ENCODE measurements at regions not wholly inside any gene's neighbourhood (a gene's known extent, or its start where the extent isn't known, plus 50 kb on each side); places are given as distances from the start of the nearest gene placed in this dataset.
"Not testable (repeated sequence)": the region's sequence is repeated elsewhere in the genome, so short reads cannot be mapped to it uniquely, and the experiment has no call there.

DNA sequence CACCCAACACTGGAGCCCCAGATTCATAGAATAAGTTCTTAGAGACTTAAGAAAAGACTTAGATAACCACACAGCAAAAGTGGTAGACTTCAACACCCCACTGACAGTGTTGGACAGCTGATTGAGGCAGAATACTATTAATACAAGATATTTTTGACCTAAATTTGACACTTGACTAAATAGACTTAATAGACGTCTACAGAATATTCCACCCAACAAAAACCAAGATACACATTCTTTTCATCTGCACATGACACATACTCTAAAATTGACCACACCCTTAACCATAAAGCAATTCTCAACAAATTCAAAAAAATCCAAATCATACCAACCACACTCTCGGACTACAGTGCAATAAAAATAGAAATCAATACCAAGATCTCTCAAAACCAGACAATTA lies 179.8 kb upstream of the TPM1 start:
- DNase-seq (ENCODE audit: low spot score), result no peak

DNA sequence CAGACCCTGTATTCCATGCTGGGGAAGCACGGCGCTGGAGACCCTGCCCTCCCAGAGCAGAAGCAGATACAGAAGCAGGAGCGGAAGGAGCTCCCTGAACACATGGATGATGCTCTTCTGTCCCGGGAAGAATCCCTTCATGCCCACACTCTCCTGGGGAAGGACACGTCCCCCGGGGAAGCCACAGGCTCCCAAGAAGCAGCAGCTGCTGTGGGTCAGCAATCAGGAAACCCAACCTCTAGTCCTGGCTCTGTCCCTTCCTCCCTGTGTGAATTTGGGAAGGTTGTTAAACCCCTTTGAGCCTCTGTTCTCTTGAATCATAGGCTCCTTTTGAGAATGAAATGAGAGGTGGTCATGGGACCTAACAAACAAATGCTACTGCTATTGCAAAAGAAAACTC lies 176.2 kb upstream of the TPM1 start:
- no peak for DNase-seq (ENCODE audit: low spot score)

- DNase-seq (ENCODE audit: low spot score), result no peak
Observed at GRCh38 chr15:62867844-62868243, 174.7 kb upstream of the TPM1 start.

DNA sequence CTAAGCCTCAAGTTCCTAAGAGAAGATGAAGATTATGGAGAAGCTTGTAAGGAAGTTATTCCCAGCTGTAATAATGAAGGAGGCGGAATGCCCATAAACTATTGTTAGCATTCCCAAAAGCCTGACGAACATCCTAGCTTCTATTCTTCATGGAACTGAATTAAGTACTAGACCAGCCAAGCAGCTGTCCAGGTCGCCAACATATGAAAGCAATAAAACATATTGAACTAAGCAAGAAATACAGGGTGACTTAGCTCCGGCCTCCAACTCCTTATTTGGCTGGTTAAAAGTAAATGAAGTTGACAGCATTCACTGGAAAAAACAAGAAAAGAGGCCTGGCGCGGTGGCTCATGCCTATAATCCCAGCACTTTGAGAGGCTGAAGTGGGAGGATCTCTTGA lies 174.0 kb upstream of the TPM1 start:
- no peak for DNase-seq (ENCODE audit: low spot score)

- DNase-seq (ENCODE audit: low spot score), result no peak
Observed at GRCh38 chr15:62869116-62869515, 173.4 kb upstream of the TPM1 start.

- no peak for DNase-seq (ENCODE audit: low spot score)
Observed at GRCh38 chr15:62870216-62870615, 172.3 kb upstream of the TPM1 start.

DNA sequence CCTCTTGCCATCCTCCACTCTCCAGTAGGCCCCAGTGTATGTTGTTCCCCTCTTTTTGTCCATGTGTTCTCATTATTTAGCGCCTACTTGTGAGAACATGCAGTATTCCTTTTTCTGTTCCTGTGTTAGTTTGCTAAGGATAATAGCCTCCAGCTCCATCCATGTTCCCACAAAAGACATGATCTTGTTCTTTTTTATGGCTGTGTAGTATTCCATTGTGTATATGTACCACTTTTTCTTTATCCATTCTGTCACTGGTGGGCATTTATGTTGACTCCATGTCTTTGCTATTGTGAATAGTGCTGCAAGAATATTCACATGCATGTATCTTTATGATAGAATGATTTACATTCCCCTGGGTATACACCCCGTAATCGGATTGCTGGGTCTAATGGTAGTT lies 171.8 kb upstream of the TPM1 start:
- DNase-seq (ENCODE audit: low spot score), result not testable (repeated sequence)

- DNase-seq (ENCODE audit: low spot score), result no peak
Observed at GRCh38 chr15:62873203-62873602, 169.3 kb upstream of the TPM1 start.

DNA sequence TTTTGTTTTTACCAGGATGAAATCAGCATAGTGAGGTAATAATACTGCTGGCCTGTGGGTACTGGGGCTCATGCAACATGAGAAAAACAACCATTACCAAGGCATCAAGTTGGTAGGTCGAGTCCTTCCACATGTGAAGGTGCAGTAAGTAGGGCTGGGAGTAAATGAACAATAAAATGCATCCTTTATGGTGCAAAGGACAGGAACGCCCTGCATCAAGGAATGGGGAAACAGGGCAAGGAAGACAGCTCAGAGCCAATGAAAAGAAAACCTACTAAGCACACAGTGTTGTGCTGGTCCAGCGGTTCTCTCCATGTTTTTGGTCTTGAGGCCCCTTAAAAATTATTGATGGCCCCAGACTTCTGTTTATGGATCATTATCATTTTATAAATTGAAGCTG lies 168.5 kb upstream of the TPM1 start:
- no peak for DNase-seq (ENCODE audit: low spot score)

DNA sequence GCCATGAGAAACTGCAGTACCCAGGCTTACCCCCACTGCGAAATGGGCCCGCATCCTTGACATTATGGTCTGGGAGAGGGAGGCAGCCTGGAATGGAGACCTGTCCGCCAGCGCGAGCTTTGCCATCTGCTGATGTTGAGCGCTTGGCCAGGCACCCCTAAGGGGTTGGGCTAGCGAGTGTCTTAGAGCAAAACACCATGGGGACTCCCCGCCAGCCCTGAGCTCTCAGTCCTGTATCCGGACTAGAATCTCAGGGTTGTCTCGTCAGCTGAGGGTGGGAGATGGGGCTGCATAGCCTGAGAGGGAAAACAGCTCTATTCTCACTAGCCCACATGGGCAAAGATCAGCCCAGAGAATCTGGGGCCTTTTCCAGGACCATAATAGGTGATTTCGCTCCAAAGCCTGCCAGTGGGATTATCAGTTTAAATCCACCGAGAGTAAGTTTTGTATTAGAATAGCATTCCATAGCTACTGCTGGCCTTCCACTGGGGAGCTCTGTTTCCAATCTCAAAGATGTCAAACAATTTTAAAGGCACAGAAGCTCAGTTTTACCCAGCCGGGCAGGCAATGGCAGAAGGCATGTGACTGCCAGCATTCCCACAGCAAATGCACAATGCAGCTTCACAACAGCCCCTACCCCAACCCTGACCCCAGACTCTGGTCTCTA lies 167.5 kb upstream of the TPM1 start:
- no peak for DNase-seq (ENCODE audit: low spot score)

- no peak for DNase-seq (ENCODE audit: low spot score)
Observed at GRCh38 chr15:62875626-62876021, 166.9 kb upstream of the TPM1 start.

GRCh38 chr15:62877276-62877857 lies 165.2 kb upstream of the TPM1 start:
- DNase-seq (ENCODE audit: low spot score), result no peak

DNA sequence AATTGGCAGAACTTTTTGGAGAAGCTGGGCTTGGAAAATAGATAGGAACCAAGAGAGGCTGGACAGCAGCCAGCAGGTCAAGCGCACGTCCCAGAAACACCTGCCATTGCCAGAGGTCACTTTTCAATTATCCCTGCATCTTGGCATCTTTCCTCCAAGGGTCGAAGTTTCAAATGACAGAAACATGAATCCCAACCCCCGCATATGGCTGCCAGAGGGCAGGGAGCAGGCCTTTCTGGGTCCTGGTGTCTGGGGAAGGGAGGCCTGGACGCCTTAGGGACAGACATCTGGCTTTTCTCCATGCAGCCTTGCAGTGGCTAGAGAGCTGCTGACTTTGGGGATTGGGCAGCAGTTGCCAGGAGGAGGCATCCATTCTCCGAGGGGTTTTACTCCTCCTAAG lies 164.5 kb upstream of the TPM1 start:
- DNase-seq (ENCODE audit: low spot score), result no peak

GRCh38 chr15:62879770-62880169 lies 162.8 kb upstream of the TPM1 start:
- no peak for DNase-seq (ENCODE audit: low spot score)

- DNase-seq (ENCODE audit: low spot score), result no peak
Observed at GRCh38 chr15:62880278-62880677, 162.3 kb upstream of the TPM1 start.

- no peak for DNase-seq (ENCODE audit: low spot score)
Observed at GRCh38 chr15:62881056-62881455, 161.5 kb upstream of the TPM1 start.

- DNase-seq (ENCODE audit: low spot score), result no peak
Observed at GRCh38 chr15:62883938-62884479, 158.5 kb upstream of the TPM1 start.

DNA sequence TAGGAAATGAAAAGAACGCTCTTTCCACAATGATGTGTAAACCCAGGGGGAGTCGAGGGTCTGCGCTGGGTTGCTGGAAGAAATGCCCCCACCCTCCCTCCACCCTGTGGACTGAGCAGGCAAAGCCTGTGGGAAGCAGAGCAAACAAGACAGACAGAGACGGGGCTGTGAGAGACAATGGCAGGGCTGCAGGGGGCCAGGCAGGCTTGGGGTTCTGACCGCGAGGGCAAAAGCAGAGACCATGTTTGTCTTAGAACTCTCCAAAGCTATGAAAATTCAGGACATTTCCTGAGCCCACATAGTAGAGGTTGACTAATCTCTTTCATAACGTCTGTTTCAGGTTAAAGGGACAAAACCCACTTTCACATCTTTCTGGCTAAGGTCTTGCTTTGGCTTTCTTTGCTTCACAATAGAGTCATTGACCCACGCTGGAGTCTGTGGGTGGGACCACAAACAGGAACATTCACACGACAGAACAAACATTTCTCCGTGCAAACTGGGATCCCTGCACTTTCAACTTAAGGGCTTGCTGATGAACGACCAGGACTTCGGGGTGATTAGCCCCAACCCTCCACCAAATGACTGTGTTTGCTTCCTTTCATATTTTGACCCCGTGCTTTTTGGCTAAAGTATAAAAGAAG lies 156.0 kb upstream of the TPM1 start:
- no peak for DNase-seq (ENCODE audit: low spot score)

GRCh38 chr15:62887113-62887570 lies 155.4 kb upstream of the TPM1 start:
- no peak for DNase-seq (ENCODE audit: low spot score)

DNA sequence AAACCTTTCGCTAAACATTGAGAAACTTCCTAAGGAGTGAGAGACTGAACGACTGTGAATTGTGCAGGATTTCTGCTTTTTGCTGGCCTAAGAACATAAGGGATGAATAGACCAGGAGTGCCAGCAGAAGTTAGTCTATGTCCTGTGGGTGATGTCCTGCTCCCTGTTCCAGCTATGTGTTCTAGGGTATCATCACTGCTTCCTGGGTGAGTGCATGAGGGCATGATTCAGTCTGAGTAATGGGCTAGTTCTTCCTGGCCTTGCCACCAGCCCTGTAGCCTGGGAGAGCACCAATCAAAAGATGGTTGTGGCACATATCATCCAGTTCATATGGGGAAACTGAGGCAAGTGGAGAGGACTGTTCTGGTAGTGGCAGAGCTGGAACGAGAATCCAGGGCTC lies 153.9 kb upstream of the TPM1 start:
- DNase-seq (ENCODE audit: low spot score), result peak; percentile 47

DNA sequence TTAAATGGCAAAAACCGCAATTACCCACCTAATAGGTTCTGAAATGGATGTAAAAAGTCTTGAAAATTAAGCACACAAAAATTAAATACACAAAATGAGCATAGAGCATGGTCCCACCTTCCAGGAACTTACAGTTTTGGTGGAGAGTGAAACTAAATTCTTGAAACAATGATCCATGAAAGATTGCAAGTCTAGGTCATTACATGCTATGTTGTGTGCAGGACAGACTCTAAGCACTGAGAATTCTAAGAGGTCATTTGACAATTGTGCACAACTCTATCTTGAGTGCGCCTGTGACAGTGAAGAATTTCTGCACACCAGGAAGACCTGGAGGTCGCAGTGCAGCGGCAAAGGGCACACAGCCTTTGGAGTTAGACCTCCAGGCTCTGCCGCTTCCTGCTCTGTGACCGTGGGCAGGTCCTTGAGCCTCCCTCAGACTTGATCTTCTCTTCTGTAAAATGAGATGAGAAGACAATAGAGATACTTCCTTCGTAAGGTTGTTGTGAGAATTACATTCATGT lies 153.3 kb upstream of the TPM1 start:
- DNase-seq (ENCODE audit: low spot score), result no peak

DNA sequence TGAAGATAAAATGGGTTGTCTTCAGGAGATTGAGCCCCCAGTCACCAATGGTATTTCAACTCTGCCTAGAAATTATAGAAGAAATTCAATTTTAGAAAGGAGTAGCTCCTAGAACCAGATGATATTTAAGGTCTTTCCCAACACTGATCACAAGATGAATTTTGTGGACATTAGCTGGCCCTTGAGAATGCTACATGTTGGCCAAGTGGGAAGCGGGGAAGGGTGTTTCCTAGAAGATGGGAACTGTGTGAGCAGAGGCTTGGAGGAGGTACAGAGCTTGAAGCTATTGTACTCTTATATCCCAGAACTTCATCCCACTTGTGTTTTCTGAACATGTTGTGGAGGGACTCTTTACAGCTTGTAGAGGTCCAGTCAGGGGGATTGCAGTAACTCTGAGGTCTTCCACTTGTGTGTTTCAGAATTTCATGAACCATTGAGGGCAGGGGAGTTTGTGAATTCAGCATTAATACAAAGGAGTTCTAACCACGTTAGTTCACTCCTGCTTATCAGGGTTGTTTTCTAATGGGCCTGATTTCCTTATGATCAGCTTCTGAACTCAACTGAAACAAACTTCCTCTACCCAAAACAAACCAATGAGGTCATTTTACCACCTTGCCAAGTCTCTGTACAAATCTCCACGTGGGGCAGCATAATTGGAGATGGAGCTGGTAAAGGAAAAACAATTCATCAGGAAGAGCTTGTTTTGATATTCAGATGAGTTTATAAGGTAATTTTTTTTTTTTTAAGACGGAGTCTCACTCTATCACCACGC lies 152.6 kb upstream of the TPM1 start:
- no peak for DNase-seq (ENCODE audit: low spot score)
